ENCODE measurements at regions not wholly inside any gene's neighbourhood (a gene's known extent, or its start where the extent isn't known, plus 50 kb on each side); places are given as distances from the start of the nearest gene placed in this dataset.

DNA sequence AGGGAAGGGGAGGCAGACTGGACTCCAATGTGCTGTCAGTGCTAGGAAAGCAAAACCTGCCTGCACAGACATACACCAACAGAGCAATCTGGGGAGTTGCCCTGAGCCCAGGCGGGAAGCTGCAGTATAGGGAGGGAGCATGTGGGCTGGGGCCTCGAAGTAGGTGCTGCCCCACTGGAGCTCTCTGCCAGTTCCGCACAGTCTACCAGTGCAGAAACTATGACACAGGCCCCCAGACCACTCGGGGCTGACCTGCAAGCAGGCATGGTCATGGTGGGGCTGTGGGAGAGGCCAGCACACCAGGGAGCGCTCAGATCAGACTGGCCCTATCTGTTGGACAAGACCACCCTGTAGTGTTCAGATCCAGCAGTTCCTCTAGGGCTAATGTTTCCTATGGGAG lies 344.1 kb upstream of the TRAM1L1 start:
- no peak for TF ChIP-seq CTCF (IDR thresholded peaks at IDR 0.05; ENCODE audit: control extremely low read depth, extremely low read depth, low read depth, missing control alignments)
- no peak for DNase-seq (ENCODE audit: extremely low spot score)
- POLR2A ChIA-PET: no interaction called here
- CTCF ChIA-PET: interaction anchor here (1.2 kb wide), 1 partner anchor 25 kb away, joined by 3 read pairs; no protein-coding TSS in a partner anchor

DNA sequence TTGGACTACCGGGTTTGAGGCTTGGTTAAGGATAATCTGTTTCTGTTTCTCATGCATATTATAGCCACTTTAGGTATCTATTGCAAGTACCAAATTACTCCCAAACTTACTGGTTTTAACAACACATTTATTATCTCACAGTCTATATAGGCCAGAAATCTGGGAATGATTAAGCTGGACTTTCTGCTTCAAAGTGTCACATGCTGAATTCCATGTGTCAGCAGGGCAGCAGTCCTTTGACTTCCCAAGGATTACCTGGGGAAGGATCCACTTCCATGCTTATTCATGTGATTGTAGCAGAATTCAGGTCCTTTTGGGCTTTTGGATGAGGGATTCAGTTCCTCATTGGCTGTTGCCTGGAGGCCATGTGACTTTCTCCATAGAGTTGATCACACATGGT lies 349.0 kb upstream of the TRAM1L1 start:
- ChIA-PET POLR2A (no interaction called here), CTCF (no interaction called here)
- no peak for TF ChIP-seq CTCF (IDR thresholded peaks at IDR 0.05; ENCODE audit: control extremely low read depth, extremely low read depth, low read depth, missing control alignments)
- DNase-seq (ENCODE audit: extremely low spot score): no peak

DNA sequence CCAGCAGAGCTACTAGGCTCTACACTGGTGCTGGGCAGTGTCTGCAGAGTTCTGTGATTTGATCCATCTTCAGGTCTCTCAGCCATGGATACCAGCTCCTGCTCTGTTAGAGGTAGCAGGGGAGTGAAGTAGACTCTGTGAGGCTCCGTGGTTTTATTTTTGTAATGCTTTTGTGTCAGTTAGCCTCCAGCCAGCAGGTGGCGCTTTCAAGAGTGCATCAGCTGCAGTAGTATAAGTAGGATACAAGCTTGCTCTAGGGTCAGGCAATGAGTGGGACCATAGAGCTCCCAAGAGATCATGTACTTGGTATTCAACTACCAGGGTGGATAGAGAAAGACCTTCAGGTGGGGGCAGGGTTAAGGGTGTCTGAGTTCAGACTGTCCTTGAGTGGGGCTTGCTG lies 362.5 kb upstream of the TRAM1L1 start:
- peak; percentile 20 for TF ChIP-seq CTCF (IDR thresholded peaks at IDR 0.05; ENCODE audit: control extremely low read depth, extremely low read depth, low read depth, missing control alignments)
- ChIA-PET CTCF (interaction anchor here (1.0 to 1.8 kb wide), 5 partner anchors 11 to 777 kb away, joined by 3 to 5 read pairs (median 5); no protein-coding TSS in a partner anchor), POLR2A (no interaction called here)
- no peak for DNase-seq (ENCODE audit: extremely low spot score)

- no peak for DNase-seq (ENCODE audit: extremely low spot score)
- POLR2A ChIA-PET: no interaction called here
- TF ChIP-seq CTCF (IDR thresholded peaks at IDR 0.05; ENCODE audit: control extremely low read depth, extremely low read depth, low read depth, missing control alignments): no peak
- CTCF ChIA-PET: interaction anchor here (1.0 to 1.5 kb wide), 3 partner anchors 9 to 41 kb away, joined by 3 read pairs; no protein-coding TSS in a partner anchor
These were observed 369.7 kb upstream of the TRAM1L1 start for GRCh38 chr4:117455088-117455487.

- POLR2A ChIA-PET: no interaction called here
- no peak for DNase-seq (ENCODE audit: extremely low spot score)
- CTCF ChIA-PET: interaction anchor here (1.0 kb wide), 1 partner anchor 18 kb away, joined by 3 read pairs; no protein-coding TSS in a partner anchor
- no peak for TF ChIP-seq CTCF (IDR thresholded peaks at IDR 0.05; ENCODE audit: control extremely low read depth, extremely low read depth, low read depth, missing control alignments)
These were observed 381.0 kb upstream of the TRAM1L1 start for GRCh38 chr4:117466388-117466787.

DNA sequence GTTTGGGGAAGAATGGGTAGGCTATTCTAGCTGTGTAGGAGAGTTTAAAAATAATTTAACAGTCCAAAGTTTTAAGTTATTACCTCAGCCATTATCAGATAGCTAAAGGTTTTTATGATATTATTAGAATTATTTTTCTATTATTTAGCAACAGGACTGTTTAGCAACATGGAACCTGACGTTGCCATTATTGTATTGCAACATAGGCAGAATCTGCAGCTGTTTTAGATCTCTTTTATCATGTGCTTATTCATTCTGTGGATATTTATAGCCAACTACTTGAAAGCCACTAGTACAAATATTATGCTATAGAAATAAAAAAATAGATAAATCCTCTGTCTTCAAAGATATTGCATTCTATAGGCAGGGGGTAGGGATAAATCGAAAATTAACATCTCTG lies 382.0 kb upstream of the TRAM1L1 start:
- POLR2A ChIA-PET: no interaction called here
- CTCF ChIA-PET: no interaction called here
- DNase-seq (ENCODE audit: extremely low spot score): no peak
- no peak for TF ChIP-seq CTCF (IDR thresholded peaks at IDR 0.05; ENCODE audit: control extremely low read depth, extremely low read depth, low read depth, missing control alignments)

GRCh38 chr4:117474987-117475386 lies 389.6 kb upstream of the TRAM1L1 start:
- CTCF ChIA-PET: no interaction called here
- POLR2A ChIA-PET: no interaction called here
- TF ChIP-seq CTCF (IDR thresholded peaks at IDR 0.05; ENCODE audit: control extremely low read depth, extremely low read depth, low read depth, missing control alignments): no peak
- no peak for DNase-seq (ENCODE audit: extremely low spot score)

All from GM10248 (cell line).